DND-41 (cell line): ENCODE measurements at regions not wholly inside any gene's neighbourhood (a gene's known extent, or its start where the extent isn't known, plus 50 kb on each side); places are given as distances from the start of the nearest gene placed in this dataset.

ENCODE experiments used
- CTCF ChIP-seq: IDR thresholded peaks from 2 replicates; pipeline ENCODE4 v1.5.1; 2012; ENCODE audit warnings: borderline replicate concordance, low read length, moderate library complexity, mild to moderate bottlenecking; ENCODE audit not compliant: poor library complexity, severe bottlenecking; ENCODE audit errors: extremely low read depth
- EZH2 ChIP-seq: IDR thresholded peaks from 3 replicates; pipeline ENCODE4 v1.6.1; 2012; ENCODE audit warnings: borderline replicate concordance, low read depth, mild to moderate bottlenecking, moderate library complexity, low read length, inconsistent platforms; ENCODE audit not compliant: severe bottlenecking

GRCh38 chr1:69213644-69214043 lies 354.1 kb upstream of the LRRC7 start:
- no peak for TF ChIP-seq CTCF
- no peak for TF ChIP-seq EZH2
